GM12878 (cell line): ENCODE measurements at regions not wholly inside any gene's neighbourhood (a gene's known extent, or its start where the extent isn't known, plus 50 kb on each side); places are given as distances from the start of the nearest gene placed in this dataset.

Experiments
- CUX1 ChIP-seq: IDR thresholded peaks from 2 replicates; pipeline ENCODE4 v1.6.1; 2012; ENCODE audit warnings: improper control_type of control experiment, low read depth, low read length; ENCODE audit not compliant: insufficient replicate concordance
- IKZF1 ChIP-seq: fragments of 450-650 bp; conservative IDR thresholded peaks from 2 replicates; pipeline ENCODE4 v1.6.1; 2017; ENCODE audit warnings: antibody characterized with exemption, mild to moderate bottlenecking
- JUND ChIP-seq: IDR thresholded peaks from 2 replicates; pipeline ENCODE4 v1.6.1; 2012; ENCODE audit warnings: low read depth, mild to moderate bottlenecking, low read length, improper control_type of control experiment, moderate library complexity
- PML ChIP-seq: IDR thresholded peaks from 2 replicates; pipeline ENCODE4 v1.6.1; 2012; ENCODE audit warnings: low read length, inconsistent platforms
- PRDM15 ChIP-seq: fragments of 450-650 bp; formaldehyde crosslinking; IDR thresholded peaks from 2 replicates; pipeline ENCODE4 v1.4.0; 2020; ENCODE audit warnings: mild to moderate bottlenecking, moderate library complexity
- SMARCA5 ChIP-seq: fragments of 450-650 bp; IDR thresholded peaks from 2 replicates; pipeline ENCODE4 v1.6.1; 2017; ENCODE audit warnings: mild to moderate bottlenecking

GRCh38 chr14:65321370-65321875 is 91.1 kb upstream of the FUT8 start (continued):
- TF ChIP-seq PRDM15 (CRISPR knock-in tag) (no peak), PML (peak; percentile 29; the same call in 1 of the 2 replicates), SMARCA5 (no peak), CUX1 (no peak), JUND (no peak), IKZF1 (peak; percentile 28; the same call in 1 of the 2 replicates)
